ENCODE measurements at regions not wholly inside any gene's neighbourhood (a gene's known extent, or its start where the extent isn't known, plus 50 kb on each side); places are given as distances from the start of the nearest gene placed in this dataset.

DNA sequence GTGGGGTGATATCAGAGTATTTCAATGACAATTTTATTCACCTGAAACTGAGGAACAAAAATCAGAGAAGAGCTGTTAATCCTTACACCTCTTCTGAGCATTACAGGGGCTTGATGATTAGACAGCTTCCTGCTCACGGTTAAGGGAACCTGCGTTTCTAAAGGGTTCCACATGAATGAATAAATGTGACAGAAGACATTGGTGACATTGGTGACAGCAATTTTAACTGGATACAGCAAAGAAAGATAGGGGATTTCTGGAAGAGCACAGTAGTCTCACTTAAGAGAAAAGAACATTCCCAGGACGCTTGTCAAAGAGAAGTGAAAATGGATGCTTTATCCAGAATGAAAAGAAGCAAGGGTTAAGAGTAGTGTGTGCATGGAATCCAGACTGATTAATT, 235.9 kb upstream of the CNTN3 start:
- Histone ChIP-seq H3K4me1 (ENCODE audit: insufficient read depth, low read length, poor library complexity, severe bottlenecking) (no peaks in the 10 kb centered on the region), H3K4me3 (ENCODE audit: low read depth, low read length, poor library complexity, severe bottlenecking) (no peak overlapping the region), H3K27me3 (replicated peaks; ENCODE audit: insufficient read depth, low read depth, low read length, poor library complexity) (no peaks in the 10 kb centered on the region), H3K27ac (ENCODE audit: low read depth, low read length, poor library complexity, severe bottlenecking) (no peak overlapping the region), H3K36me3 (ENCODE audit: insufficient read depth, low read length, poor library complexity, severe bottlenecking) (no peaks in the 10 kb centered on the region), H3K9me3 (ENCODE audit: low read depth, low read length, poor library complexity, severe bottlenecking) (no peaks in the 10 kb centered on the region)
- no peak for DNase-seq (ENCODE audit: low spot score)
- no TSS peak for BruUV-seq (replicated peaks)
- ChIA-PET CTCF (no interaction called here), POLR2A (ENCODE audit: low non-redundant PET) (no interaction called here)
- intact Hi-C loops (cut with micrococcal nuclease; ENCODE audit: unreplicated experiment), result no loop called here
- TF ChIP-seq, protein P1, sequence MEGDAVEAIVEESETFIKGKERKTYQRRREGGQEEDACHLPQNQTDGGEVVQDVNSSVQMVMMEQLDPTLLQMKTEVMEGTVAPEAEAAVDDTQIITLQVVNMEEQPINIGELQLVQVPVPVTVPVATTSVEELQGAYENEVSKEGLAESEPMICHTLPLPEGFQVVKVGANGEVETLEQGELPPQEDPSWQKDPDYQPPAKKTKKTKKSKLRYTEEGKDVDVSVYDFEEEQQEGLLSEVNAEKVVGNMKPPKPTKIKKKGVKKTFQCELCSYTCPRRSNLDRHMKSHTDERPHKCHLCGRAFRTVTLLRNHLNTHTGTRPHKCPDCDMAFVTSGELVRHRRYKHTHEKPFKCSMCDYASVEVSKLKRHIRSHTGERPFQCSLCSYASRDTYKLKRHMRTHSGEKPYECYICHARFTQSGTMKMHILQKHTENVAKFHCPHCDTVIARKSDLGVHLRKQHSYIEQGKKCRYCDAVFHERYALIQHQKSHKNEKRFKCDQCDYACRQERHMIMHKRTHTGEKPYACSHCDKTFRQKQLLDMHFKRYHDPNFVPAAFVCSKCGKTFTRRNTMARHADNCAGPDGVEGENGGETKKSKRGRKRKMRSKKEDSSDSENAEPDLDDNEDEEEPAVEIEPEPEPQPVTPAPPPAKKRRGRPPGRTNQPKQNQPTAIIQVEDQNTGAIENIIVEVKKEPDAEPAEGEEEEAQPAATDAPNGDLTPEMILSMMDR (conservative IDR thresholded peaks at IDR 0.05; ENCODE audit: low read depth, low read length), result no peak
- TF ChIP-seq EZH2 (IDR thresholded peaks at IDR 0.05; ENCODE audit: borderline replicate concordance, low read depth, low read length, poor library complexity, severe bottlenecking), result no peak

DNA sequence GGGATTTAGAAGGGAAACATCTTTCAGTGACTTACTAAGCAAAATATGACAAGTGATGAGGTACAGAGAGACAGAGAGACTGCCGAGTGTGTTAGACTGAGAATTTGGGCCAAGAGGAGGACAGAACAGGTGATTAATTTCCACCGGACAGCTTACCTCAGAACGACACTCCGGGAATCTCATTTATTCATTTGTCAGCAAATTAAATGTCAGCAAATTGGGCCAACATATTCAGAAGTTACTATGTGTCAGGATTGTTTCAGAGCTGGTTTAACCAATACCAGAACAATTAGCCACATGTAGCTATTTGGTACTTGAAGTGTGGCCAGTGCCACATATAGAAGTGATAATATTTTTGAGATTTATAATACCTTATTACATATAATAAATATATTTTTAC, 232.6 kb upstream of the CNTN3 start:
- Histone ChIP-seq H3K36me3 (ENCODE audit: insufficient read depth, low read length, poor library complexity, severe bottlenecking) (no peaks in the 10 kb centered on the region), H3K27ac (ENCODE audit: low read depth, low read length, poor library complexity, severe bottlenecking) (no peak overlapping the region), H3K9me3 (ENCODE audit: low read depth, low read length, poor library complexity, severe bottlenecking) (no peaks in the 10 kb centered on the region), H3K4me3 (ENCODE audit: low read depth, low read length, poor library complexity, severe bottlenecking) (no peak overlapping the region), H3K4me1 (ENCODE audit: insufficient read depth, low read length, poor library complexity, severe bottlenecking) (no peaks in the 10 kb centered on the region), H3K27me3 (replicated peaks; ENCODE audit: insufficient read depth, low read depth, low read length, poor library complexity) (no peaks in the 10 kb centered on the region)
- POLR2A ChIA-PET (ENCODE audit: low non-redundant PET), result no interaction called here
- intact Hi-C loops (cut with micrococcal nuclease; ENCODE audit: unreplicated experiment), result no loop called here
- no peak for DNase-seq (ENCODE audit: low spot score)
- no TSS peak for BruUV-seq (replicated peaks)
- TF ChIP-seq, protein P1 (conservative IDR thresholded peaks at IDR 0.05; ENCODE audit: low read depth, low read length), result no peak
- no peak for TF ChIP-seq EZH2 (IDR thresholded peaks at IDR 0.05; ENCODE audit: borderline replicate concordance, low read depth, low read length, poor library complexity, severe bottlenecking)
- CTCF ChIA-PET, result no interaction called here

DNA sequence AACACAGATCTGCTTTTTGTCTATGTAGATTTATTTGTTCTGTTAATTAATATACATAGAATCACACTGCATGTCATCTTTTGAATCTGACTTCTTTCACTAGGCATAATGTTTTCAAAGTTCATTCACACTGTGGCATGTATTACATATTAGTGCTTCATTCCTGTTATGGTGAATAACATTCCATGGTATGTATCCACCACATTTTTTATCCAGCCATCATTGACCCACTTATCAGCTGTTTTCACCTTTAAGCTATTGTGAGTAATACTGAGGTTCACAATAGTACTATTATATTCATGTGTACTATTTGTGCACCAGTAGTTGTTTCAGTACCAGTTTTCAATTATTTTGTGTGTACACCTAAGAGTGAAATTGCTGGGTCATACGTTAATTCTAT, 230.6 kb upstream of the CNTN3 start:
- POLR2A ChIA-PET (ENCODE audit: low non-redundant PET), result no interaction called here
- intact Hi-C loops (cut with micrococcal nuclease; ENCODE audit: unreplicated experiment), result no loop called here

More for the DNA sequence above, 230.6 kb upstream of the CNTN3 start:
- TF ChIP-seq, protein P1 (conservative IDR thresholded peaks at IDR 0.05; ENCODE audit: low read depth, low read length), result no peak
- TF ChIP-seq EZH2 (IDR thresholded peaks at IDR 0.05; ENCODE audit: borderline replicate concordance, low read depth, low read length, poor library complexity, severe bottlenecking), result no peak
- no peaks in the 10 kb centered on the region for H3K36me3 ChIP-seq (ENCODE audit: insufficient read depth, low read length, poor library complexity, severe bottlenecking)
- BruUV-seq (replicated peaks), result no TSS peak
- CTCF ChIA-PET, result no interaction called here
- H3K4me3 ChIP-seq (ENCODE audit: low read depth, low read length, poor library complexity, severe bottlenecking), result no peak overlapping the region
- H3K27me3 ChIP-seq (replicated peaks; ENCODE audit: insufficient read depth, low read depth, low read length, poor library complexity), result no peaks in the 10 kb centered on the region
- peaks cover 4% of the 10 kb centered on the region for H3K4me1 ChIP-seq (ENCODE audit: insufficient read depth, low read length, poor library complexity, severe bottlenecking)
- no peak overlapping the region for H3K27ac ChIP-seq (ENCODE audit: low read depth, low read length, poor library complexity, severe bottlenecking)
- no peaks in the 10 kb centered on the region for H3K9me3 ChIP-seq (ENCODE audit: low read depth, low read length, poor library complexity, severe bottlenecking)
- no peak for DNase-seq (ENCODE audit: low spot score)

All from A673 (cell line).